Uterus (tissue), 2 donors: ENCODE measurements at regions not wholly inside any gene's neighbourhood (a gene's known extent, or its start where the extent isn't known, plus 50 kb on each side); places are given as distances from the start of the nearest gene placed in this dataset.

Experiments used
- POLR2A ChIP-seq, 2 donors: fragments of 450-650 bp; IDR thresholded peaks; one replicate each; pipeline ENCODE4 v1.6.1; 2016; ENCODE audit warnings: antibody characterized with exemption in 2 of 2, mild to moderate bottlenecking in 1 of 2, moderate library complexity in 1 of 2
- TF ChIP-seq, protein P1 (sequence below), 4 experiments: fragments of 200-600 bp in 2 of 4; fragments of 450-650 bp in 2 of 4; sonication (generic) in 2 of 4; IDR thresholded peaks; one replicate each; pipeline ENCODE4 v1.5.1; 2016 to 2019; ENCODE audit warnings: antibody characterized with exemption in 4 of 4, mild to moderate bottlenecking in 2 of 4, moderate library complexity in 1 of 4

GRCh38 chr6:84575264-84575663 is 189.1 kb downstream of the TBX18 start:
- TF ChIP-seq, protein P1, sequence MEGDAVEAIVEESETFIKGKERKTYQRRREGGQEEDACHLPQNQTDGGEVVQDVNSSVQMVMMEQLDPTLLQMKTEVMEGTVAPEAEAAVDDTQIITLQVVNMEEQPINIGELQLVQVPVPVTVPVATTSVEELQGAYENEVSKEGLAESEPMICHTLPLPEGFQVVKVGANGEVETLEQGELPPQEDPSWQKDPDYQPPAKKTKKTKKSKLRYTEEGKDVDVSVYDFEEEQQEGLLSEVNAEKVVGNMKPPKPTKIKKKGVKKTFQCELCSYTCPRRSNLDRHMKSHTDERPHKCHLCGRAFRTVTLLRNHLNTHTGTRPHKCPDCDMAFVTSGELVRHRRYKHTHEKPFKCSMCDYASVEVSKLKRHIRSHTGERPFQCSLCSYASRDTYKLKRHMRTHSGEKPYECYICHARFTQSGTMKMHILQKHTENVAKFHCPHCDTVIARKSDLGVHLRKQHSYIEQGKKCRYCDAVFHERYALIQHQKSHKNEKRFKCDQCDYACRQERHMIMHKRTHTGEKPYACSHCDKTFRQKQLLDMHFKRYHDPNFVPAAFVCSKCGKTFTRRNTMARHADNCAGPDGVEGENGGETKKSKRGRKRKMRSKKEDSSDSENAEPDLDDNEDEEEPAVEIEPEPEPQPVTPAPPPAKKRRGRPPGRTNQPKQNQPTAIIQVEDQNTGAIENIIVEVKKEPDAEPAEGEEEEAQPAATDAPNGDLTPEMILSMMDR (IDR thresholded peaks at IDR 0.05) = no peak
- no peak for TF ChIP-seq POLR2A (IDR thresholded peaks at IDR 0.05)
